Esophagus mucosa (tissue), 1 donor: ENCODE measurements at regions not wholly inside any gene's neighbourhood (a gene's known extent, or its start where the extent isn't known, plus 50 kb on each side); places are given as distances from the start of the nearest gene placed in this dataset.
"Not testable (repeated sequence)": the region's sequence is repeated elsewhere in the genome, so short reads cannot be mapped to it uniquely, and the experiment has no call there.

Experiments
- ATAC-seq: fragments of 200-7000 bp; cut with Tn5 transposase; one replicate; pipeline ENCODE4 v1.9.1; 2020
- donor health status: DM: yes; HTN: yes; CAD: no.

GRCh38 chr12:33589576-33590114, 150.0 kb upstream of the SYT10 start:
- no peak for ATAC-seq

DNA sequence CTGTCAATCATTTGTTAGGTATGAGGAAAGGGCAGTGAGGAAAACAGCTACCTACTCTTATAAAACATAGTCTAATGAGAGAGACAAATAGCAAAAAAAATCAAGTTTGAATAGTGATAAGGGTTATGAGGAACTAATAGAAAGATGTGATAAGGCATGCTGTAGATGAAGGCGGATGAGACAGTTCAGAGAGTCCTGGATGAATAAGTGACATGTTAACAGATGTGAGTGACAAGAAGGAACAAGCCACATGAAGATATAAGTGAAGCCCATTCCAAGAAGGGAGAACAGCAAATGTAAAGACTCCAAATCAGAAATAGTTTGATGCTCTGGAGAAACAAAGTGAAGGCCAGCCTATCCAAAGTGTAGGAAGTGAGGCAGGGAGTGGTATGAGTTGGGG, 154.1 kb upstream of the SYT10 start:
- ATAC-seq: no peak

- ATAC-seq: no peak
Observed at GRCh38 chr12:33596061-33596460, 156.4 kb upstream of the SYT10 start.

- no peak for ATAC-seq
Observed at GRCh38 chr12:33596814-33597213, 157.2 kb upstream of the SYT10 start.

- ATAC-seq: no peak
Observed at GRCh38 chr12:33602515-33602914, 162.9 kb upstream of the SYT10 start.

- ATAC-seq: no peak
Observed at GRCh38 chr12:33605757-33606156, 166.1 kb upstream of the SYT10 start.

DNA sequence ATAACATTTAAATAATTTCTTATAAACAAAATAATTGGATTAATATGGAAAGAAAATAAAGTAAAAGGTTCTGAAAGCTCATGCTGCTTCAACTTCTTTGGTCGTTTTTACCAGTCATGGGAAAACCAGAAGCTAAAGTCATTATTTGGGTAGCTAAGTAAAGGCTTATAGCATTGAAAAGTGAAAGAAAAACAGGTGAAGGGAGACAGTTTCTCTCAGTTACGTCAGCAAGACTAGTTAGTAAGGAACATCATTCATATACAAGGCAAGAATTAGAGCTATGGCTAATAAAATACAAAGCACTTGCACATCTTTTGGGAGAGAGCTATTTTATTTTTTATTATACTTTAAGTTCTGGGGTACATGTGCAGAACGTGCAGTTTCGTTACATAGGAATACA, 170.3 kb upstream of the SYT10 start:
- no peak for ATAC-seq

DNA sequence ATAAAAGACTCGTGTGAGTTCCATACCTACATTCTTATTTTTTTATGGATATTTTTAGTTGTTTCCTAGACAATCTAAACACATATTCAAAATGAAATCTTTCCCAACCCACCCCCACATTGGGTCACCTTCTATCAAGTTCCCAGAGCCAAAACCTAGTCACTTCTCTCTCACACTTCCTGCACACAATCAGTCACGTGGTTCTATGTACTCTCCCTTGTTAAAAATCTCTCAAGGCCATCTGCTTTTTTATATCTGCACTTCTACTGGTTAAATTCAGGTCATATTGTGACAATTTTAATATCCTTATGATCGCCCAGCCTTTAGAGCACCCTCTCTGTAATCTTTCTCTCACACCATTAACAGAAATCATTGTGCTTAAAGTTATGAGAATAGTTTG, 175.0 kb upstream of the SYT10 start:
- ATAC-seq: no peak

DNA sequence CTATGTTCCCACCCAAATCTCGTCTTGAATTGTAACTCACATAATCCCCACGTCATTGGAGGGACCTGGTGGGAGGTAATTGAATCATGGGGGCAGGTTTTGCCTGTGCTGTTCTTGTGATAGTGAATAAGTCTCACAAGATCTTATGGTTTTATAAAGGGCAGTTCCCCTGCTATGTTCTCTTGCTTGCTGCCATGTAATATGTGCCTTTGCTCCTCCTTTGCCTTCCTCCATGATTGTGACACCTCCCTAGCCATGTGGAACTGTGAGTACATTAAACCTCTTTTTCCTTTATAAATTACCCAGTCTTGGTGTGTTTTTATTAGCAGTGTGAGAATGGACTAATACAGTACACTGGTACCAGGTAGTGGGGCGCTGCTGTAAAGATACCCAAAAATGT, 177.6 kb upstream of the SYT10 start:
- ATAC-seq: no peak

- no peak for ATAC-seq
Observed at GRCh38 chr12:33628087-33628486, 188.5 kb upstream of the SYT10 start.

GRCh38 chr12:33634544-33634943, 194.9 kb upstream of the SYT10 start:
- ATAC-seq: no peak

- not testable (repeated sequence) for ATAC-seq
Observed at GRCh38 chr12:33636930-33637329, 197.3 kb upstream of the SYT10 start.

- no peak for ATAC-seq
Observed at GRCh38 chr12:33639975-33640374, 200.4 kb upstream of the SYT10 start.

DNA sequence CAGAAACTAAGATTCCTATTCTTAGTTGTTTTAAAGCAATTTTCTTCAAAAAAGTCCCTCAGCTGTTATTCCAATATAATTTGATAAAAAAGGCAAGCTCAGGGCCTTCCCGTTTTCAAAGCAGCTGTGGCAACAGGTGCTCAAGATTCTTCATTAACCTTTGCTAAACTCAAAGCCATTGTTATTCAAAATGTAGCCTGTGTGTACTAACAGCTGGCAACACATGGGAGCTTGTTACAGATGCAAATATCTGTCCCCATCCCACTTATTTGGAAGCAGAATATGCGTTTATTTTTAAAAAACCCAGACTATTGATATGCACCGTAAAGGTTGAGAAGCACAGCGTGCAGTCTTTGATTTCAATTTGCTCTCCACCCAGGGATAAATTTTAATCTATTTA, 210.4 kb upstream of the SYT10 start:
- ATAC-seq: no peak

DNA sequence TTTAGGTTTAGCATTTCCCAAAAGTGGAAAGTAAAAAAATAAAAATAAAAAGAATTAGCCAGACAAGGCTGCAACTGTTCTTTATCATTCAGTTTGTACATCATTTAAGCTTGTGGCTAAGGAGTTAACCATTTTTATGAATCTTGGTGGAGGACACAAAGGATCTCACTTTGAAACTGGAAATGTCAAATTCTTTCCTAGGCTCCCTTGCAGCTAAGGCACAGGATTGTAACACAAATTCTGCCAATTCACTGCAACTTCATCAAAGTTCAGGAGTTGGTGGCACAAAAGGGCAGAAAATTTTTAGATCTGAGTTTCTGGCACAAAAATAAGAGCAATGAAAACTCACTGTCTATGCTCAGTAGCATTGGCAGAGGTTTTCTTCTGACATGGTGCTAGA, 211.2 kb upstream of the SYT10 start:
- no peak for ATAC-seq

DNA sequence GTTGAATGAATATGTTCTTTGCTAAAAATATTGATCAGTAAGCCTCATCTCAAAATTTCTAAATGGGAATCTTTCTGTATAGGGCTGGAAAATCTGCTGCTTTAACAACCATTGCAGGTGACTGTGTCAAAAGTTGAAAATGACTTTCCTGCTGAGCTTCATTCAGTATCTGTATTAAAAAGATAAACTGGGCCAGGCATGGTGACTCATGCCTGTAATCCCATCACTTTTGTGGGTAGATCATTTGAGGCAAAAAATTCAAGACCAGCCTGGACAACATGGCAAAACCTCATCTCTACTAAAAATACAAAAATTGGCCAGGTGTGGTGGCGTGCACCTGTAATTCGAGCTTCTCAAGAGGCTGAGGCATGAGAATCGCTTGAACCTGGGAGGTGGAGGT, 213.7 kb upstream of the SYT10 start:
- ATAC-seq: no peak

DNA sequence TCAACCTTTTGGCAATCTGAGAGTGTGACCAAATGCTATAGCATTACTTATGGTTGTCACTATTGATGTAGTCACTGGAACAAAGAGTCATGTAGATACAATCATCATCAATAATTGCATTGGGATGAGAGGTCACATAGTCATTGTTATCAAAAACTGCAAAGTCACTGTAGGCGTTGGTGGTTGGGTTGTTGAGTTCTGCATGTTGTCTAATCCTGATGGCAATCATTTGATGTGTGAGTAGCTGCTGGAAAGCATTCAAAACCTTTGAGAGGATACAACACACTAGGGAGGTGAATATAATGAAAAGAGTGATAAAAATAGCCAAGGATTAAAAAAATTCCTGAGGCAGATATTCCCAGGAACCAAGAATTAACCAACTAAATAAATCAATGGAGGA, 214.7 kb upstream of the SYT10 start:
- no peak for ATAC-seq

DNA sequence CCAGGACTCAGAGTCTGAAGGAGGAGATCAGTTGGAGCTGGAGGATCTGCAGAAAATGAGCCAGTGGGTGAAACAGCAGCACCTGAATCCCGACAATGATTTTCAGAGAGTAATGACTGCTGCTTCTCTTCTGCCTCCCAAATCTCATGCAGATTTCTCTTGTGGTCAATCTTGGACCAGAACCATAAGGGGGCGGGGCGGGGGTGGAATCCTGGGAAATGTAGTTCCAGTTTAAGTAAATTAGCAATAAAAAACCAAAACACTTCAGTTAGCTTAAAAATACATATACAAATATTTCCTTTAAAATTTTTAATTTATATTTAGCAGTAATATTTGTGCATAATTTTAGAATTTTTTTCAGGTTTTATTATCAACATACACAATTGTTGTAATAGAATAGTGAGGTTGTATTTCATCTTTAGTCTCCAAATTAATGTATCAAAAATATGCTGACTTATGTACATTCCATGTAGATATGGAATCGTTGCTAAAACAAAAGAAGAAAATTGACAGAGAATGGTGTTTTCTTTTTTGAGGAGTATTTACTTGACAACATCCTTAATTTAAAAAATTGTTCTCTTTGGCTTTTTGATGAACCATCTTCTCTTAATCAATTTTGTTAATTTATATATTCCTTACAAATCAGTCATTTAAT, 223.5 kb upstream of the SYT10 start:
- ATAC-seq: no peak

GRCh38 chr12:33669349-33669748, 229.7 kb upstream of the SYT10 start:
- no peak for ATAC-seq

GRCh38 chr12:33670284-33670683, 230.7 kb upstream of the SYT10 start:
- ATAC-seq: no peak

DNA sequence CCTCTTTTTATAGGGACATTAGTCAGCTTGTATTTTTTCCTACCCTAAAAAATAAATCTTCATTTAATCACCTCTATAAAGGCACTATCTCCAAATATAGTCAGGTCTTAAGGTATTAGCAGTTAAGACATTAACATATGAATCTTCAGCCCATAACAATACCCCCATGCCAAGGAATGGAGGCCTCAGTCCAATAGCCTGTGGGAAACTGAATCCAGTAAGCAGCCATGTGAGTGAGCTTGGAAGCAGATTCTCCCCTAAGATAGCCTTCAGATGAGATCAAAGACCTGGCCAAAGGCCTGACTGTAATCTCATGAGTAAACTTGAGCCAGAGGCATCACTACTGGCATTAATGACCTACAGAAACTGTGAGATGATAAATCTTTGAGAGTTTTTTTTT, 232.1 kb upstream of the SYT10 start:
- no peak for ATAC-seq

DNA sequence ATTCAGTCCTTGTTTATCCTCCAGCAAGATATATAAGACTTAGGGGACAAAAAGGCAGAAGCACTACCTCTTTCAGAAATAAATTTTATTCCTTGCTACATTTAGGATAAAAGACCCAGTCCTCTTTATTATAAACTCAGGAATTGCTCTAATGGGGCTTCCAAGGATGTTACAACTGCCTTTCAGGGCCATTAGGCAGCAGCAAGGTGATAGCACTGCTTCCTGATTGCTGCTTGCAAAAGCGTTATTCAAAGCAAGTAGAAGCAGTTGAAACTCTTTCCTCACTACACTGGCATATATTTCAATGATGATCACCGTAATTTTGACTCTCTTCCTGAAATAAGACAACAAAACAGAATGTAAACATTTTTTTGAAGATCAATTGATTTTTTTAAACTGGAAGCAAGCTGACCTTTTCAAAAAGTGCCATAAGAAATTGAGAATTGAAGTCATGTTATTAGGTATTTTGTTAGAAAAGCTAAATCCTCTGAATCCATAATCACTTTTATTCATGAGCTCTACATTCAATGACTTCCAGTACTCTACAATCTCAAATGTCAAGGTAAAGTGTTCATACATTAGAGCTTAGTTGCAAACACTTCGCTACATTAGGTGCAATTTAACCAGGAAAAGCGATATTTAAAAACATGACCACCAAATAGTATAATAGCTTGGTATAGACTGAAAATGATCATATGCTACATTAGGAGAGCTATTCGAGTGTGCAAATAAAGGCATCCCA, 233.4 kb upstream of the SYT10 start:
- ATAC-seq: no peak

DNA sequence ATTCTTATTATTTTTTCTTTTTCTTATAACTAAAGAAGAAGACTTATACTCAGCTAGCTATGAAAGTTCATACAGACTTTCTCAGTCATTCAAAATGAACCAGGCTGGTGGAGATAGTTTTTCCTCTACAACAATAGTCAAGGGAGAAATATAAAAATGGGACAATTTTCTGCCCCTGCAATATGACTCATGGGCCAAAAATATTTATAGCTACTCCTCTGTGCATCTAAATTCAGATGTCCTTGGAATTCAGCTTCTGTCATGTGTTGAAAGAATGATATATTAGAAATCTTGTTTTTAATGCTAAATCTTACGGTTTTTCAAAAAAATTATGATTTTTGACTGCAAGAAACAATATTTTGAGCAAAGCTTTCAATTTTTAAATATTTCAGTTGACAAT, 237.2 kb upstream of the SYT10 start:
- no peak for ATAC-seq

DNA sequence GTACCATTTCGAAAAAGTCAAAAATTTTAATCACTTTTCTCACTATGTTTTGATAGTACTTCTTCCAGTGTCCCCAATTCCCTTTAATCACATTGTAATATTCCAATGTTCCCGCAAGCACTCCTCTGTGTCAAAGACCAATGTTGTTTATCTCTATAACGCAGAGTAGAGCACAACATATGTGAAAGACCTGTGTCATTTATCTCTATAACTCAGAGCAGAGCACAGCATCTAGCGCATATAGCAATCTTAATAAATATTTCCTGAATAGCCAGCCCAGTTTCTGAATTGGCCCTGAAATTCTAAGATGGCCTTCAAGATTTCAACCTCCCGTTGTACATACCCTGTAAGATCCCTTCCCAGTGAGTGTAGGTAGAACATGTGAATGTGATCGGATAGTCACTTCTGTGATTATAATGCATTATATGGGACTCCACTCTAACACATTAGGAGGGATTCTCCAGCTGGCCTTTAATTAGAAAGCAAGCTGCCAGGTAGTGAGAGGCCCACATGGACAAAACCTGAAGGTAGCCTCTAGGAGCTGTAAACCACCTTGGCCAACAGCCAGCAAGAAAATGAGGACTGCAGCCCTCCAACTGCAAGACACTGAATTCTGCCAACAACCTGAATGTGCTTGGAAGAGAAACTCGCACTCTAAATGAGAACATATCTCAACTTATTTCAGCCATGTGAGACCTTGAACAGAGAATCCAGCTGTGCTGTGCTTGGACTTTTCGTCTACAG, 238.8 kb upstream of the SYT10 start:
- ATAC-seq: no peak
